ENCODE measurements at regions not wholly inside any gene's neighbourhood (a gene's known extent, or its start where the extent isn't known, plus 50 kb on each side); places are given as distances from the start of the nearest gene placed in this dataset.

DNA sequence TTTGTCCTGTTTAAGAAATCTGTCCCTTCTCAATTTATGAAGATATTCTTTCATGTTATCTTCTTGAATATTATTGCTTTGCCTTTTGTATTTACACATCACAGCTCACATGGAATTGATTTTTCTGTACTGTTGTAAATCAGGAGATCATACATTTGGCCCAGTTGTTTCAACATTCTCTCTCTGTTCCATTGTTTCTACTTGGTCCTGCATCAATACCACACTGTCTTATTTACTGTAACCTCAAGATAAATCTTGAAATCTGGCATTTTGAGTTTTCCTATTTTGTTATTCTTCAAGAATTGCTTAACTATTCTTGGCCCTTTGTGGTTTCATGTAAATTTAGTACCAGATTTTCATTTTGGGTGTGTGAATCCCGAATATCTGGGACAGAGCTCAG lies 121.7 kb upstream of the CCN2 start:
- no peaks in the 10 kb centered on the region for H3K27me3 Mint-ChIP-seq (ENCODE audit: insufficient read depth, low read depth)
- no peak overlapping the region for H3K9ac ChIP-seq
- no peak overlapping the region for H3K4me3 ChIP-seq
- no peak overlapping the region for H3K27ac ChIP-seq
- H3K36me3 ChIP-seq, result no peaks in the 10 kb centered on the region
- DNase-seq (ENCODE audit: low spot score), result no peak
- H3K4me1 Mint-ChIP-seq, result peaks cover 3% of the 10 kb centered on the region
- H3K27ac Mint-ChIP-seq, result no peak overlapping the region
- H3K9me3 ChIP-seq (ENCODE audit: low read depth), result no peaks in the 10 kb centered on the region
- no peaks in the 10 kb centered on the region for H3K27me3 ChIP-seq
- TF ChIP-seq EZH2 (IDR thresholded peaks at IDR 0.05), result no peak
- no peak for TF ChIP-seq EZH2phosphoT487 (IDR thresholded peaks at IDR 0.05)
- TF ChIP-seq, protein P1, sequence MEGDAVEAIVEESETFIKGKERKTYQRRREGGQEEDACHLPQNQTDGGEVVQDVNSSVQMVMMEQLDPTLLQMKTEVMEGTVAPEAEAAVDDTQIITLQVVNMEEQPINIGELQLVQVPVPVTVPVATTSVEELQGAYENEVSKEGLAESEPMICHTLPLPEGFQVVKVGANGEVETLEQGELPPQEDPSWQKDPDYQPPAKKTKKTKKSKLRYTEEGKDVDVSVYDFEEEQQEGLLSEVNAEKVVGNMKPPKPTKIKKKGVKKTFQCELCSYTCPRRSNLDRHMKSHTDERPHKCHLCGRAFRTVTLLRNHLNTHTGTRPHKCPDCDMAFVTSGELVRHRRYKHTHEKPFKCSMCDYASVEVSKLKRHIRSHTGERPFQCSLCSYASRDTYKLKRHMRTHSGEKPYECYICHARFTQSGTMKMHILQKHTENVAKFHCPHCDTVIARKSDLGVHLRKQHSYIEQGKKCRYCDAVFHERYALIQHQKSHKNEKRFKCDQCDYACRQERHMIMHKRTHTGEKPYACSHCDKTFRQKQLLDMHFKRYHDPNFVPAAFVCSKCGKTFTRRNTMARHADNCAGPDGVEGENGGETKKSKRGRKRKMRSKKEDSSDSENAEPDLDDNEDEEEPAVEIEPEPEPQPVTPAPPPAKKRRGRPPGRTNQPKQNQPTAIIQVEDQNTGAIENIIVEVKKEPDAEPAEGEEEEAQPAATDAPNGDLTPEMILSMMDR (IDR thresholded peaks at IDR 0.05), result no peak
- no peaks in the 10 kb centered on the region for H3K4me1 ChIP-seq
- H3K9me3 Mint-ChIP-seq, result no peaks in the 10 kb centered on the region
- no peak overlapping the region for H2AFZ ChIP-seq (replicated peaks)
- no peaks in the 10 kb centered on the region for H4K20me1 ChIP-seq (ENCODE audit: low read depth)
- no peaks in the 10 kb centered on the region for H3K79me2 ChIP-seq (ENCODE audit: low read depth)
- H3F3A ChIP-seq (ENCODE audit: low read depth), result no peaks in the 10 kb centered on the region
- H3K4me2 ChIP-seq, result no peak overlapping the region
- no peaks in the 10 kb centered on the region for H3K36me3 Mint-ChIP-seq
- H3K4me3 Mint-ChIP-seq, result no peak overlapping the region

DNA sequence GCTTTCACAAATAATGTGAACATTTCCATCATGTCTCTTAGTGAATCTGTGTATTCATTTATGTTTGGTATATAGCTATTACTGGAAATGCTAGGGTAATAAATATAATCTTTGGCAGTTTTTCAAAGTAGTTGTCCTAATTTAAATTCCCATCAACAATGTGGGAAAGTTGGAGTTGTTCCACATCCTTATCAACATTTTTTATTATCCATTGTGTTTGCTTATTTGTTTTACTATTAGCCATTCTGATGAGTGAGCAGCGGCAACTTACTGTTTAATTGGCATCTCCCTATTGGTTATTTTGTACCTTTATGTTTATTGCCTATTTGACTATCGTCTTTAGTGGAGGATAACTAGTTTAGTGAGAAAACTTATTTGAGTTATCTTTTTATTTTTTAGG lies 121.1 kb upstream of the CCN2 start:
- H3K4me2 ChIP-seq, result no peak overlapping the region
- no peak overlapping the region for H3K9ac ChIP-seq
- Mint-ChIP-seq H3K4me1 (peaks cover 3% of the 10 kb centered on the region), H3K27me3 (ENCODE audit: insufficient read depth, low read depth) (no peaks in the 10 kb centered on the region), H3K9me3 (no peaks in the 10 kb centered on the region), H3K4me3 (no peak overlapping the region), H3K36me3 (no peaks in the 10 kb centered on the region), H3K27ac (no peak overlapping the region)
- H3F3A ChIP-seq (ENCODE audit: low read depth), result no peaks in the 10 kb centered on the region
- no peaks in the 10 kb centered on the region for H3K27me3 ChIP-seq
- H4K20me1 ChIP-seq (ENCODE audit: low read depth), result no peaks in the 10 kb centered on the region
- no peaks in the 10 kb centered on the region for H3K4me1 ChIP-seq
- H3K4me3 ChIP-seq, result no peak overlapping the region
- TF ChIP-seq EZH2phosphoT487 (IDR thresholded peaks at IDR 0.05), result no peak
- TF ChIP-seq EZH2 (IDR thresholded peaks at IDR 0.05), result no peak
- TF ChIP-seq, protein P1 (IDR thresholded peaks at IDR 0.05), result no peak
- no peak for DNase-seq (ENCODE audit: low spot score)
- H3K79me2 ChIP-seq (ENCODE audit: low read depth), result no peaks in the 10 kb centered on the region
- no peaks in the 10 kb centered on the region for H3K36me3 ChIP-seq
- no peak overlapping the region for H3K27ac ChIP-seq
- H3K9me3 ChIP-seq (ENCODE audit: low read depth), result no peaks in the 10 kb centered on the region
- H2AFZ ChIP-seq (replicated peaks), result no peak overlapping the region

DNA sequence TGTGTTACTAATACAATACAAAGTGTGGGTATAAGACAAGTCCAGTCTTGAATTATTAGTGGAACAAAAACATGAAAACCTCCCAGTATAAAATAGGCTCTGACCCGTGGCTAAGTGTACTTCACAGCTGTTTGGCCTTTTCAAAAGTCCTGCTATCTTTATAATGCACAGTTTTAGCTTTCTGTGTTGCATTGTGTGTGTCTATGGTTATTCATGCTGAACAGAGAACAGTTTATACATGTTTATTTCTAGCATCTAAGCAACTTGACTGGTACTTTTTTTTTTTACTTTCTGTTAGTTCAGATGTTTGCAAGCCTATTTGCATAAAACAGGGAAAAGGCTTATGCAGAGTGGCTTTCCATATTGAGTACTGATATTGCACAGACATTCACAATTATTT lies 119.2 kb upstream of the CCN2 start:
- no peaks in the 10 kb centered on the region for H3K79me2 ChIP-seq (ENCODE audit: low read depth)
- no peaks in the 10 kb centered on the region for H3K27me3 ChIP-seq
- H3K27ac ChIP-seq, result no peak overlapping the region
- Mint-ChIP-seq H3K36me3 (peaks cover 2% of the 10 kb centered on the region), H3K27me3 (ENCODE audit: insufficient read depth, low read depth) (no peaks in the 10 kb centered on the region), H3K27ac (no peak overlapping the region), H3K9me3 (peaks cover 3% of the 10 kb centered on the region), H3K4me1 (peaks cover 3% of the 10 kb centered on the region), H3K4me3 (no peak overlapping the region)
- no peaks in the 10 kb centered on the region for H3K9me3 ChIP-seq (ENCODE audit: low read depth)
- no peak for DNase-seq (ENCODE audit: low spot score)
- H2AFZ ChIP-seq (replicated peaks), result no peak overlapping the region
- H3K4me3 ChIP-seq, result no peak overlapping the region
- H3K4me1 ChIP-seq, result no peaks in the 10 kb centered on the region
- H3F3A ChIP-seq (ENCODE audit: low read depth), result no peaks in the 10 kb centered on the region
- H3K9ac ChIP-seq, result no peak overlapping the region
- no peaks in the 10 kb centered on the region for H4K20me1 ChIP-seq (ENCODE audit: low read depth)
- no peak overlapping the region for H3K4me2 ChIP-seq
- TF ChIP-seq EZH2 (IDR thresholded peaks at IDR 0.05) (no peak), EZH2phosphoT487 (IDR thresholded peaks at IDR 0.05) (no peak)
- TF ChIP-seq, protein P1 (IDR thresholded peaks at IDR 0.05), result no peak
- H3K36me3 ChIP-seq, result no peaks in the 10 kb centered on the region

DNA sequence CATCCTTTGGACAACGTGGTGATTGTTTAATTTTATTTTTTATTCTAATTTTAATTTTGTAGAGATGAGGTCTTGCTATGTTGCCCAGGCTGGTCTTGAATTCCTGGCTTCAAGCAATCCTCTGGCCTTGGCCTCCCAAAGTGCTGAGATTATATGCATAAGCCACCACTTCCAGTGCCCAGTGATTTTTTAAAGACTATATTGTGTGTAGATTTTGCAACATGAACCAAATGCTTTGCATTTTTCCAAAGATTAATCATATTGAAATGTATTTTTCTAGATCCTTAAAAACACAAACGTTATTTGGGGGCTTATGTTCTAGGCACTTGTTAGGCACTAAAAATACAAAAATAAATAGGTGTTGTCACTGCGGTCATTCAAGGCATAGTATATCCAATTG lies 117.6 kb upstream of the CCN2 start:
- Histone ChIP-seq H3K4me1 (no peaks in the 10 kb centered on the region), H4K20me1 (ENCODE audit: low read depth) (no peaks in the 10 kb centered on the region), H2AFZ (replicated peaks) (no peak overlapping the region), H3K4me2 (no peak overlapping the region), H3K79me2 (ENCODE audit: low read depth) (no peaks in the 10 kb centered on the region), H3F3A (ENCODE audit: low read depth) (no peaks in the 10 kb centered on the region), H3K36me3 (no peaks in the 10 kb centered on the region), H3K4me3 (no peak overlapping the region), H3K9me3 (ENCODE audit: low read depth) (no peaks in the 10 kb centered on the region), H3K9ac (no peak overlapping the region), H3K27ac (no peak overlapping the region), H3K27me3 (no peaks in the 10 kb centered on the region)
- Mint-ChIP-seq H3K36me3 (peaks cover 2% of the 10 kb centered on the region), H3K4me3 (no peak overlapping the region), H3K9me3 (peaks cover 3% of the 10 kb centered on the region), H3K27ac (no peak overlapping the region), H3K4me1 (peaks cover 7% of the 10 kb centered on the region), H3K27me3 (ENCODE audit: insufficient read depth, low read depth) (no peaks in the 10 kb centered on the region)
- TF ChIP-seq, protein P1 (IDR thresholded peaks at IDR 0.05), result no peak
- TF ChIP-seq EZH2phosphoT487 (IDR thresholded peaks at IDR 0.05) (no peak), EZH2 (IDR thresholded peaks at IDR 0.05) (no peak)
- no peak for DNase-seq (ENCODE audit: low spot score)

Data from neural progenitor cell (in vitro differentiated cells).